Inflammatory macrophage treated with lipopolysaccharide for 4 hours (primary cell): ENCODE measurements at regions not wholly inside any gene's neighbourhood (a gene's known extent, or its start where the extent isn't known, plus 50 kb on each side); places are given as distances from the start of the nearest gene placed in this dataset.

Source experiments
- DNase-seq: peaks from one replicate; pipeline ENCODE4 v3.0.0-alpha.2; 2020

- DNase-seq: peak; percentile 59
Observed at GRCh38 chr2:162928356-162928755, 89.8 kb upstream of the KCNH7 start.

- no peak for DNase-seq
Observed at GRCh38 chr2:162926907-162927306, 88.3 kb upstream of the KCNH7 start.

- no peak for DNase-seq
Observed at GRCh38 chr2:162926501-162926900, 87.9 kb upstream of the KCNH7 start.

GRCh38 chr2:162925595-162925994, 87.0 kb upstream of the KCNH7 start:
- DNase-seq: no peak

- no peak for DNase-seq
Observed at GRCh38 chr2:162919111-162919510, 80.5 kb upstream of the KCNH7 start.

- peak; percentile 40 for DNase-seq
Observed at GRCh38 chr2:162917626-162918025, 79.1 kb upstream of the KCNH7 start.

GRCh38 chr2:162916286-162916801, 77.8 kb upstream of the KCNH7 start:
- DNase-seq: no peak

GRCh38 chr2:162915858-162916257, 77.3 kb upstream of the KCNH7 start:
- no peak for DNase-seq

GRCh38 chr2:162914161-162914560, 75.6 kb upstream of the KCNH7 start:
- no peak for DNase-seq

- DNase-seq: no peak
Observed at GRCh38 chr2:162912787-162913186, 74.2 kb upstream of the KCNH7 start.

GRCh38 chr2:162908567-162908966, 70.0 kb upstream of the KCNH7 start:
- no peak for DNase-seq

- peak; percentile 48 for DNase-seq
Observed at GRCh38 chr2:162890690-162891311, 52.2 kb upstream of the KCNH7 start.

- DNase-seq: no peak
Observed at GRCh38 chr2:162888652-162889051, 50.1 kb upstream of the KCNH7 start.
